ENCODE measurements at regions not wholly inside any gene's neighbourhood (a gene's known extent, or its start where the extent isn't known, plus 50 kb on each side); places are given as distances from the start of the nearest gene placed in this dataset.
"Not testable (repeated sequence)": the region's sequence is repeated elsewhere in the genome, so short reads cannot be mapped to it uniquely, and the experiment has no call there.

DNA sequence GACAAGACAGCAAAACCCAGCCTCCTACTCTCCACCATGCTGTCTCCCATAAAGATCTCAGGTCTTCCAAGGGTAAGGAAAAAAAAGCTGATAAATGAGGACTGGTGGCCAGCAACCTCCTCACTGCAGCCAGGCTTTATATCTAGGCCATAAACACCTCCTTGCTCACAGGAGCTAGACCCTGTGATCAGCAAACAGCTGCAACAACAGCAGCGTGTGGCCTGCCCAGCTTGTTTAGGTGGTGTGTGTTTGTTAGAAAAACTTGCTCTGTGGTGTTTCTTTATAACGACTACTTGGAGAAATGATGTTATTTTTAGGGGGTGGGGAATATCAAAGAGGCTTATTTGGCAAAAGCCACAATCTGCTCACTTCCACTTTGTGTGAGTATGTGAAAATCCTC is 880.9 kb upstream of the AMELY start:
- TF ChIP-seq, protein P1, sequence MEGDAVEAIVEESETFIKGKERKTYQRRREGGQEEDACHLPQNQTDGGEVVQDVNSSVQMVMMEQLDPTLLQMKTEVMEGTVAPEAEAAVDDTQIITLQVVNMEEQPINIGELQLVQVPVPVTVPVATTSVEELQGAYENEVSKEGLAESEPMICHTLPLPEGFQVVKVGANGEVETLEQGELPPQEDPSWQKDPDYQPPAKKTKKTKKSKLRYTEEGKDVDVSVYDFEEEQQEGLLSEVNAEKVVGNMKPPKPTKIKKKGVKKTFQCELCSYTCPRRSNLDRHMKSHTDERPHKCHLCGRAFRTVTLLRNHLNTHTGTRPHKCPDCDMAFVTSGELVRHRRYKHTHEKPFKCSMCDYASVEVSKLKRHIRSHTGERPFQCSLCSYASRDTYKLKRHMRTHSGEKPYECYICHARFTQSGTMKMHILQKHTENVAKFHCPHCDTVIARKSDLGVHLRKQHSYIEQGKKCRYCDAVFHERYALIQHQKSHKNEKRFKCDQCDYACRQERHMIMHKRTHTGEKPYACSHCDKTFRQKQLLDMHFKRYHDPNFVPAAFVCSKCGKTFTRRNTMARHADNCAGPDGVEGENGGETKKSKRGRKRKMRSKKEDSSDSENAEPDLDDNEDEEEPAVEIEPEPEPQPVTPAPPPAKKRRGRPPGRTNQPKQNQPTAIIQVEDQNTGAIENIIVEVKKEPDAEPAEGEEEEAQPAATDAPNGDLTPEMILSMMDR (IDR thresholded peaks at IDR 0.05; ENCODE audit: borderline replicate concordance, control extremely low read depth, extremely low read depth, insufficient read depth, missing control alignments), result no peak
- DNase-seq (ENCODE audit: low spot score), result no peak
- in situ Hi-C loops (cut with MboI; ENCODE audit: low sequenced_read_pairs, unreplicated experiment), result no loop called here

DNA sequence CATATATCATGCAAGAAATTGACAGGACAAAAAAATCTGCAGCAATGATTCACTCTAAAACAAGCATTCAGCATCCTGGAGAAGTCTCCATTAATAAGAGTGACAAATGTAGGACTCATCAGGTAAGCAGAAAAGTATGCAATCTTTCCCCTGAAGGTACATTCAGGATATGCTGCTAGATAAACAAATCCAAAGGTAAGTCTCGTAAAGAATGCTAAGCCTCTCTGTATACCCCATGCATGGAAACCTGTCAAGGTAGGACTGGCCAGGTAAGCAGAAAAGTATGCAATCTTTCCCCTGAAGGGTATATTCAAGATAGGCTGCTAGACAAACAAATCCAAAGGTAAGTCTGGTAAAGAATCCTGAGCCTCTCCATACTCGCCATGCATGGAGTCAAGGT is 869.9 kb upstream of the AMELY start:
- in situ Hi-C loops (cut with MboI; ENCODE audit: low sequenced_read_pairs, unreplicated experiment), result no loop called here
- DNase-seq (ENCODE audit: low spot score), result no peak

DNA sequence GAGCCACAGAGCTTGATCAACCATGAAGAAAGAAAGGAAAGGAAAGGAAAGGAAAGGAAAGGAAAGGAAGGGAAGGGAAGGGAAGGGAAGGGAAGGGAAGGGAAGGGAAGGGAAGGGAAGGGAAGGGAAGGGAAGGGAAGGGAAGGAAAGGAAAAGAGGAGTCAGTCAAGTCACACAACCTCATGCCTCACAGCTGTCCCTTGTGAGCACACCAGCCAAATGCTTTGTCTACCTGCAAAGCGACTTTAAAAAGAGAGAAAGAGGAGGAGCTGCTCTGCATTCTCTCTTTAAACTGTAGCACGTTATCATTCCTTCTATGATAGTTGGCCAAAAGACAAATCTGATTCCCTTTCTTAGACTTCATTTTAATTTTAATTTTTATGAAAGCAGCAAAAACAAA is 863.9 kb upstream of the AMELY start:
- in situ Hi-C loops (cut with MboI; ENCODE audit: low sequenced_read_pairs, unreplicated experiment); DNase-seq (ENCODE audit: low spot score): not testable (repeated sequence)

More for the DNA sequence above, 869.9 kb upstream of the AMELY start:
- TF ChIP-seq, protein P1 (IDR thresholded peaks at IDR 0.05; ENCODE audit: borderline replicate concordance, control extremely low read depth, extremely low read depth, insufficient read depth, missing control alignments), result no peak

DNA sequence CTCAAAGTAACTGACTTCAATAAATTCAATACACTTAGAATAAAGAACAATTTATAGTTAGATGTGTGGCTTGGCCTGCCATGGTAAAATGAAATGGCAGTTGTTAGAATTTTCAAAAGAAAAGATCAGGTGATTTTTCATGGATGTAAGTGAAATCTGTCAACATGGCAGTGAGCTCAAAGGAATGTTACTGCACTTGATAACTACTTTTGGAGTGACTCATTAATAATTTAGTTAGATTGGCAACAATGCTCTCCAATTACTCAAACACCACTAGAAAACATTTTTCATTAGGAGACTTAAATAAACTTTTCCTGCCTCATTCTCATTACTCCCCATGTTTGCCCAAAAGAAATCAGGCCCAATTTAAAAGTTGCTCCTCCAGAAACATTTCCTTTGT is 860.2 kb upstream of the AMELY start:
- TF ChIP-seq, protein P1 (IDR thresholded peaks at IDR 0.05; ENCODE audit: borderline replicate concordance, control extremely low read depth, extremely low read depth, insufficient read depth, missing control alignments), result no peak
- in situ Hi-C loops (cut with MboI; ENCODE audit: low sequenced_read_pairs, unreplicated experiment), result no loop called here
- no peak for DNase-seq (ENCODE audit: low spot score)

DNA sequence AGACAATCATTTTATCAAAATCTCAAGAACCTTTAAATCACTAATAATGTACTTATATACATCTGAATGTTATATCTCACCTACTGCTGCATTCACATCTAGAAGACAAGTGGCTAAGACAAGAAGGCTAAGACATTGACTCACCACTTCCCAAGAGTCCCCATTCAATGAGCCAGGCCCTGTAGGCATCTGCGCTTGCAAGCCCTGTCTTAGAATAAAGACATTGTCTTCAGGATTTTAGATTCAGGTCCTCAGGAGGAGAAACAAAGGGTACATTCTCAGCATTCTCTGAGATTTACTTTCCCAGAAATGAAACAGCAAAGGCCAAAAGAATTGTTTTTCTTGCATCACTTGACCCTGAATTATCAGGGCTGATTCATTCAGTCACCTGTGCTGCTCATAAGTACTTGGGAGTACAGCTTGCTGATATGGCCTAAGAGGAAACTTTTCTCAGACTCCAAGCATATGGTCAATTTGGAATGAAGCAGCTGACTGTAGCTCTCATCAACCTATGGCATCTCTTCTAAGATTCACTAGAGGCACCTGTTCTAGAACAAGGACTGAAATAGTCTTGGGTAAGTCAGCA is 858.3 kb upstream of the AMELY start:
- TF ChIP-seq, protein P1 (IDR thresholded peaks at IDR 0.05; ENCODE audit: borderline replicate concordance, control extremely low read depth, extremely low read depth, insufficient read depth, missing control alignments), result no peak
- in situ Hi-C loops (cut with MboI; ENCODE audit: low sequenced_read_pairs, unreplicated experiment), result no loop called here
- DNase-seq (ENCODE audit: low spot score), result no peak

DNA sequence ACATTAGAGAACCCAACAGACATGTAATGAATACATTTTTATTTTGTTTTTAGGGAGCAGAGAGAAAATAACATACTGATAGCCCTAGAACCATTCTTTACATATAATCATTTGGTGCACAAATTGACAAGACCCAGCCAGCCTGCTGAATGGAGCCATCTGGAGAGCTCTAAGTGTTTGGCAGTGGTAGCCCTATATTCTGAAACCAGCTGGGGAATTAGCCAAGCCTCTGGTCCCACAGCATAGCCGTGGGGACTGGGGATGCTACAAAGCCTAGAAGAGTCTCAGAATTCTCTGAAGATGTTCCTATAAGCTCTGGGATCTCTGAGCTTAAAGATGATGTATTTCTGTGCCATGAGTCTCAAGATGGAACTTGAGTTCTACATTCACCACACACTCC is 857.3 kb upstream of the AMELY start:
- no peak for DNase-seq (ENCODE audit: low spot score)
- TF ChIP-seq, protein P1 (IDR thresholded peaks at IDR 0.05; ENCODE audit: borderline replicate concordance, control extremely low read depth, extremely low read depth, insufficient read depth, missing control alignments), result no peak
- in situ Hi-C loops (cut with MboI; ENCODE audit: low sequenced_read_pairs, unreplicated experiment), result no loop called here

DNA sequence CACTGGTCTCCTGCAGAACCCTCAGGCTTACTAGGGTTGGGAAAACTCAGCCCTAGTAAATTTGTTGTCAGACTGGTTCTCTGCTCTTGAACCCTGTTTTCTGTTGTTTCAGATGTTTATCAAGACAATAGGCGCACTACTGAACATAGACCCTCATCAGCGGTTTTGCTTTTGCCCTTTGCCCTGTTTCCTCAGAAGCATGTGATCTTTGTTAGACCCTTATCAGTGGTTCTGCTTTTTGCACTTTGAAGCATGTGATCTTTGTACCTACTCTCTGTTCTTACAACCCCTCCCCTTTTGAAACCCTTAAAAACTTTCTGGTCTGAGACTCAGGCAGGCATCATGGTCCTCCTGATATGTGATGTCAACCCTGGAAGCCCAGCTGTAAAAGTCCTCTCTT is 842.2 kb upstream of the AMELY start:
- no peak for DNase-seq (ENCODE audit: low spot score)
- in situ Hi-C loops (cut with MboI; ENCODE audit: low sequenced_read_pairs, unreplicated experiment), result no loop called here
- TF ChIP-seq, protein P1 (IDR thresholded peaks at IDR 0.05; ENCODE audit: borderline replicate concordance, control extremely low read depth, extremely low read depth, insufficient read depth, missing control alignments), result no peak

Measured in GM13976 (cell line).